Fibroblast of upper back skin (primary cell): ENCODE measurements at regions not wholly inside any gene's neighbourhood (a gene's known extent, or its start where the extent isn't known, plus 50 kb on each side); places are given as distances from the start of the nearest gene placed in this dataset.

Source experiments
- DNase-seq: peaks from one replicate; pipeline ENCODE4 v3.0.0-alpha.2; 2013

- DNase-seq = no peak
Observed at GRCh38 chr2:152961351-152961750, 242.9 kb downstream of the ARL6IP6 start.

GRCh38 chr2:152950126-152950525 is 231.7 kb downstream of the ARL6IP6 start:
- DNase-seq = no peak

GRCh38 chr2:152944099-152944498 is 225.7 kb downstream of the ARL6IP6 start:
- DNase-seq = no peak

- DNase-seq = no peak
Observed at GRCh38 chr2:152942940-152943440, 224.6 kb downstream of the ARL6IP6 start.

- no peak for DNase-seq
Observed at GRCh38 chr2:152930501-152930900, 212.1 kb downstream of the ARL6IP6 start.

GRCh38 chr2:152929628-152930027 is 211.2 kb downstream of the ARL6IP6 start:
- DNase-seq = no peak

GRCh38 chr2:152925547-152926448 is 207.4 kb downstream of the ARL6IP6 start:
- peak; percentile 29 for DNase-seq

GRCh38 chr2:152924722-152925121 is 206.3 kb downstream of the ARL6IP6 start:
- DNase-seq = no peak

- no peak for DNase-seq
Observed at GRCh38 chr2:152924219-152924618, 205.8 kb downstream of the ARL6IP6 start.

- DNase-seq = peak; percentile 0
Observed at GRCh38 chr2:152920846-152921245, 202.4 kb downstream of the ARL6IP6 start.

GRCh38 chr2:152910970-152911369 is 192.6 kb downstream of the ARL6IP6 start:
- no peak for DNase-seq

- no peak for DNase-seq
Observed at GRCh38 chr2:152907046-152907445, 188.6 kb downstream of the ARL6IP6 start.

GRCh38 chr2:152894051-152894450 is 175.6 kb downstream of the ARL6IP6 start:
- DNase-seq = no peak

GRCh38 chr2:152890736-152891135 is 172.3 kb downstream of the ARL6IP6 start:
- no peak for DNase-seq

- DNase-seq = no peak
Observed at GRCh38 chr2:152883951-152884487, 165.6 kb downstream of the ARL6IP6 start.

- DNase-seq = no peak
Observed at GRCh38 chr2:152881527-152881926, 163.1 kb downstream of the ARL6IP6 start.

GRCh38 chr2:152879275-152879674 is 160.9 kb downstream of the ARL6IP6 start:
- no peak for DNase-seq

- DNase-seq = peak; percentile 7
Observed at GRCh38 chr2:152875701-152876695, 157.6 kb downstream of the ARL6IP6 start.

- DNase-seq = peak; percentile 4
Observed at GRCh38 chr2:152874955-152875354, 156.5 kb downstream of the ARL6IP6 start.

GRCh38 chr2:152870239-152870638 is 151.8 kb downstream of the ARL6IP6 start:
- no peak for DNase-seq

- no peak for DNase-seq
Observed at GRCh38 chr2:152867397-152867796, 149.0 kb downstream of the ARL6IP6 start.

GRCh38 chr2:152864601-152865149 is 146.3 kb downstream of the ARL6IP6 start:
- DNase-seq = no peak

GRCh38 chr2:152863826-152864225 is 145.4 kb downstream of the ARL6IP6 start:
- DNase-seq = no peak
